GM19099 (cell line): ENCODE measurements at regions not wholly inside any gene's neighbourhood (a gene's known extent, or its start where the extent isn't known, plus 50 kb on each side); places are given as distances from the start of the nearest gene placed in this dataset.

Source experiments
- POLR2A ChIP-seq: IDR thresholded peaks from 3 replicates; pipeline ENCODE4 v1.6.1; 2011; ENCODE audit warnings: low read depth; ENCODE audit not compliant: insufficient read length; ENCODE audit errors: extremely low read depth

- TF ChIP-seq POLR2A, result no peak
Measured at GRCh38 chr15:44836094-44836493, 99.8 kb downstream of the TRIM69 start.

- no peak for TF ChIP-seq POLR2A
Measured at GRCh38 chr15:44861439-44861910, 95.0 kb upstream of the TERB2 start.

GRCh38 chr15:44861917-44862316 lies 94.6 kb upstream of the TERB2 start:
- no peak for TF ChIP-seq POLR2A

GRCh38 chr15:44873103-44873502 lies 83.4 kb upstream of the TERB2 start:
- no peak for TF ChIP-seq POLR2A

GRCh38 chr15:44879066-44879465 lies 77.4 kb upstream of the TERB2 start:
- TF ChIP-seq POLR2A, result no peak

- peak; percentile 47 for TF ChIP-seq POLR2A
Measured at GRCh38 chr15:44882499-44882968, 74.0 kb upstream of the TERB2 start.

- no peak for TF ChIP-seq POLR2A
Measured at GRCh38 chr15:44883199-44883877, 73.1 kb upstream of the TERB2 start.
